Calu3 (cell line): ENCODE measurements at regions not wholly inside any gene's neighbourhood (a gene's known extent, or its start where the extent isn't known, plus 50 kb on each side); places are given as distances from the start of the nearest gene placed in this dataset.

Experiments used
- BruUV-seq: library from RNA; stranded (reverse); fragments of 400-500 nt; replicated peaks from 2 replicates; lab custom pipeline; 2021; lab: Mats Ljungman, UMichigan
- CTCF ChIA-PET: fragments of 300-600 bp; sonication (Branson Sonifier 250); formaldehyde crosslinking; loops from one replicate; lab custom pipeline; 2022; ENCODE audit warnings: antibody characterized with exemption; lab: Charles Lee
- DNase-seq: peaks from one replicate; pipeline ENCODE4 v3.0.0; 2022
- H3K27ac Mint-ChIP-seq: one replicate; pipeline ENCODE4 v1.8.0; 2022; ENCODE audit warnings: mixed read lengths; ENCODE audit not compliant: unreplicated experiment
- H3K27me3 Mint-ChIP-seq: one replicate; pipeline ENCODE4 v1.8.0; 2022; ENCODE audit warnings: mixed read lengths; ENCODE audit not compliant: unreplicated experiment
- H3K36me3 Mint-ChIP-seq: one replicate; pipeline ENCODE4 v1.8.0; 2022; ENCODE audit warnings: mild to moderate bottlenecking, moderate library complexity, mixed read lengths; ENCODE audit not compliant: insufficient read depth, unreplicated experiment
- H3K4me1 Mint-ChIP-seq: one replicate; pipeline ENCODE4 v1.8.0; 2022; ENCODE audit warnings: mild to moderate bottlenecking, low read depth, mixed read lengths; ENCODE audit not compliant: unreplicated experiment
- H3K4me3 Mint-ChIP-seq: one replicate; pipeline ENCODE4 v1.8.0; 2022; ENCODE audit warnings: mild to moderate bottlenecking, low read depth, moderate library complexity, mixed read lengths; ENCODE audit not compliant: unreplicated experiment
- H3K9me3 Mint-ChIP-seq: one replicate; pipeline ENCODE4 v1.8.0; 2022; ENCODE audit warnings: low read depth, mixed read lengths; ENCODE audit not compliant: unreplicated experiment
- CTCF ChIP-seq: fragments of 200-600 bp; IDR thresholded peaks from one replicate; pipeline ENCODE4 v1.8.0; 2022; ENCODE audit warnings: antibody characterized with exemption; ENCODE audit not compliant: unreplicated experiment
- intact Hi-C: fragments of 100-400 bp; cut with micrococcal nuclease; formaldehyde crosslinking; loops from one replicate; pipeline ENCODE4 v1.10.0; 2022; ENCODE audit not compliant: unreplicated experiment

GRCh38 chr12:114274131-114274530 is 131.8 kb downstream of the TBX5 start:
- Mint-ChIP-seq H3K9me3 (peaks cover 9% of the 10 kb centered on the region), H3K27ac (no peak overlapping the region), H3K4me1 (no peaks in the 10 kb centered on the region), H3K4me3 (no peak overlapping the region), H3K36me3 (no peaks in the 10 kb centered on the region), H3K27me3 (no peaks in the 10 kb centered on the region)
- TF ChIP-seq CTCF, result no peak
- no peak for DNase-seq
- intact Hi-C loops, result no loop called here
- BruUV-seq, result no TSS peak
- CTCF ChIA-PET, result interaction anchor here (1.2 kb wide), 1 partner anchor 32 kb away, joined by 4 read pairs; no protein-coding TSS in a partner anchor

- Mint-ChIP-seq H3K36me3 (no peaks in the 10 kb centered on the region), H3K27me3 (no peaks in the 10 kb centered on the region), H3K9me3 (peaks cover 7% of the 10 kb centered on the region), H3K4me1 (no peaks in the 10 kb centered on the region), H3K4me3 (no peak overlapping the region), H3K27ac (no peak overlapping the region)
- intact Hi-C loops, result no loop called here
- no TSS peak for BruUV-seq
- no peak for DNase-seq
- no peak for TF ChIP-seq CTCF
- CTCF ChIA-PET, result no interaction called here
These were observed 133.3 kb downstream of the TBX5 start for GRCh38 chr12:114272605-114273004.

- no peak overlapping the region for H3K4me3 Mint-ChIP-seq
- intact Hi-C loops, result no loop called here
- no peaks in the 10 kb centered on the region for H3K27me3 Mint-ChIP-seq
- H3K27ac Mint-ChIP-seq, result no peak overlapping the region
- DNase-seq, result no peak
- BruUV-seq, result no TSS peak
- peaks cover 7% of the 10 kb centered on the region for H3K9me3 Mint-ChIP-seq
- TF ChIP-seq CTCF, result no peak
- H3K36me3 Mint-ChIP-seq, result no peaks in the 10 kb centered on the region
- no peaks in the 10 kb centered on the region for H3K4me1 Mint-ChIP-seq
- CTCF ChIA-PET, result no interaction called here
These were observed 133.9 kb downstream of the TBX5 start for GRCh38 chr12:114272071-114272470.

GRCh38 chr12:114269153-114269552 is 136.8 kb downstream of the TBX5 start:
- no peak for DNase-seq
- intact Hi-C loops, result no loop called here
- Mint-ChIP-seq H3K9me3 (peaks cover 12% of the 10 kb centered on the region), H3K36me3 (no peaks in the 10 kb centered on the region), H3K4me1 (no peaks in the 10 kb centered on the region), H3K27me3 (no peaks in the 10 kb centered on the region), H3K27ac (no peak overlapping the region), H3K4me3 (no peak overlapping the region)
- BruUV-seq, result no TSS peak
- CTCF ChIA-PET, result no interaction called here
- no peak for TF ChIP-seq CTCF
